Astrocyte of the spinal cord (primary cell): ENCODE measurements at regions not wholly inside any gene's neighbourhood (a gene's known extent, or its start where the extent isn't known, plus 50 kb on each side); places are given as distances from the start of the nearest gene placed in this dataset.
"Not testable (repeated sequence)": the region's sequence is repeated elsewhere in the genome, so short reads cannot be mapped to it uniquely, and the experiment has no call there.

ENCODE experiments used
- DNase-seq: peaks from one replicate; pipeline ENCODE4 v3.0.0; 2011; ENCODE audit warnings: low read depth, low spot score
- H3K4me3 ChIP-seq: 2 replicates; pipeline ENCODE4 v1.5.1; 2011; ENCODE audit warnings: low read depth, mild to moderate bottlenecking, low read length, moderate library complexity
- in situ Hi-C: cut with HindIII; loops from 2 replicates; pipeline ENCODE4 v1.10.0; 2017; ENCODE audit warnings: low sequenced_read_pairs
- TF ChIP-seq, protein P1 (sequence below): IDR thresholded peaks from 2 replicates; pipeline ENCODE4 v1.5.1; 2012; ENCODE audit warnings: low read depth, mild to moderate bottlenecking, low read length, inconsistent platforms

DNA sequence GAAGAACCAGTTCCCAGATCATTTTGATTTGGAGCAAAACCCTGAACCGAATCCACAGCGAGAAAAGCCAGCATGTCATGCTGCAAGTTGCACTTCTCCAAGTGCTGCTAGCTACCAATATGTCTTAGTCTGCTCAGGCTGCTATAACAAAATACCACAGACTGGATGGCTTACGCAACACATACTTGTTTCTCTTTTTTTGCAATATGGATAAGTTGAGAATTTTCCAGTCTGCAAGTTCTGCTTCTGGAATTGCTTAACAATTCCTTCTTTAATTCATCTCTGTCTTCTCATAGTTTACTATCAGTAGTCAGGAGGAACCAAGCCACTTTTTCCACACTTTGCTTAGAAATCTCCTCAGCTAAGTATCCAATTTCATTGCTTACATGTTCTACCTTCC is 105.9 kb upstream of the RBBP8 start:
- TF ChIP-seq, protein P1, sequence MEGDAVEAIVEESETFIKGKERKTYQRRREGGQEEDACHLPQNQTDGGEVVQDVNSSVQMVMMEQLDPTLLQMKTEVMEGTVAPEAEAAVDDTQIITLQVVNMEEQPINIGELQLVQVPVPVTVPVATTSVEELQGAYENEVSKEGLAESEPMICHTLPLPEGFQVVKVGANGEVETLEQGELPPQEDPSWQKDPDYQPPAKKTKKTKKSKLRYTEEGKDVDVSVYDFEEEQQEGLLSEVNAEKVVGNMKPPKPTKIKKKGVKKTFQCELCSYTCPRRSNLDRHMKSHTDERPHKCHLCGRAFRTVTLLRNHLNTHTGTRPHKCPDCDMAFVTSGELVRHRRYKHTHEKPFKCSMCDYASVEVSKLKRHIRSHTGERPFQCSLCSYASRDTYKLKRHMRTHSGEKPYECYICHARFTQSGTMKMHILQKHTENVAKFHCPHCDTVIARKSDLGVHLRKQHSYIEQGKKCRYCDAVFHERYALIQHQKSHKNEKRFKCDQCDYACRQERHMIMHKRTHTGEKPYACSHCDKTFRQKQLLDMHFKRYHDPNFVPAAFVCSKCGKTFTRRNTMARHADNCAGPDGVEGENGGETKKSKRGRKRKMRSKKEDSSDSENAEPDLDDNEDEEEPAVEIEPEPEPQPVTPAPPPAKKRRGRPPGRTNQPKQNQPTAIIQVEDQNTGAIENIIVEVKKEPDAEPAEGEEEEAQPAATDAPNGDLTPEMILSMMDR = no peak

DNA sequence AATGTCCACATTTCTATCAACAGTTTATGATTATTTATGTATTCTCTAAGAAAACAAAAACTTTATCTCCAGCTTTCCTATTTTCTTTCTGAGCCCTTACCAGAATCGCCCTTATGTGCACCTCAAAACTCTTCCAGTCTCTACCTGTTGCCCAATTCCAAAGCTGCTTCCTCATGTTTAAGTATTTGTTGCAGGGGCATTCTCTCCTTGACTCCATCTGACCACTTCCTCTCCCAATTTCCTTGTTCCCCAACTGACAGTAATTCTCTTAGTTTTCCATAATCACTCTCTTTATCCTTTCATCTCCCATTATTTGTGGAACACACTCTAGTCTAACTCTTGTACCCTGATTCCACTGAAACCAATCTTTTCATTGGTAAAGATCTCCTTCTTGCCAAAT is 105.4 kb upstream of the RBBP8 start:
- no peak overlapping the region for H3K4me3 ChIP-seq
- in situ Hi-C loops = no loop called here
- DNase-seq = no peak
- TF ChIP-seq, protein P1 = no peak

More for the DNA sequence above, 105.9 kb upstream of the RBBP8 start:
- H3K4me3 ChIP-seq = no peak overlapping the region
- DNase-seq = no peak
- in situ Hi-C loops = no loop called here

DNA sequence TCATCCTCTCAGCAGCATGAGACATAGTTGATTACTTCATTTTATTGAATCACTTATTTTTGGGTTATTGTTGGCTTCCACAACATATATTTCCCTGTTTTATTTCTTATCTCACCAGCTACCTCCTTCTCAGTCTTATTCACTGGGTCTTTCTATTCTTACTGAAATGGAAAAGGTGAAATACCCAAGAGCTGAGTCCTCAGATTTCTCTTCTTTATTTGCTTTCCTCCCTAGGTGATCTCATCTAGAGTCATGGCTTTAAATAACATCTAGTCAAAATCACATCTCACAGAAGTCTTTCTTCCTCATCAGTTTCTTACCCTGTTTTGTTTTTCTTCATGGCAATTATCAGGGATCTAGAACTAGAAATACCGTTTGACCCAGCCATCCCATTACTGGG is 105.0 kb upstream of the RBBP8 start:
- no peak overlapping the region for H3K4me3 ChIP-seq
- TF ChIP-seq, protein P1 = no peak
- DNase-seq = peak; percentile 75
- in situ Hi-C loops = no loop called here

DNA sequence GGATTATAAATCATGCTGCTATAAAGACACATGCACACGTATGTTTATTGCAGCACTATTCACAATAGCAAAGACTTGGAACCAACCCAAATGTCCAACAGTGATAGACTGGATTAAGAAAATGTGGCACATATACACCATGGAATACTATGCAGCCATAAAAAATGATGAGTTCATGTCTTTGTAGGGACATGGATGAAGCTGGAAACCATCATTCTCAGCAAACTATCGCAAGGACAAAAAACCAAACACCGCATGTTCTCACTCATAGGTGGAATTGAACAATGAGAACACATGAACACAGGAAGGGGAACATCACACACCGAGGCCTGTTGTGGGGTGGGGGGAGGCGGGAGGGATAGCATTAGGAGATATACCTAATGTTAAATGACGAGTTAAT is 104.5 kb upstream of the RBBP8 start:
- DNase-seq, H3K4me3 ChIP-seq, in situ Hi-C loops: not testable (repeated sequence)

DNA sequence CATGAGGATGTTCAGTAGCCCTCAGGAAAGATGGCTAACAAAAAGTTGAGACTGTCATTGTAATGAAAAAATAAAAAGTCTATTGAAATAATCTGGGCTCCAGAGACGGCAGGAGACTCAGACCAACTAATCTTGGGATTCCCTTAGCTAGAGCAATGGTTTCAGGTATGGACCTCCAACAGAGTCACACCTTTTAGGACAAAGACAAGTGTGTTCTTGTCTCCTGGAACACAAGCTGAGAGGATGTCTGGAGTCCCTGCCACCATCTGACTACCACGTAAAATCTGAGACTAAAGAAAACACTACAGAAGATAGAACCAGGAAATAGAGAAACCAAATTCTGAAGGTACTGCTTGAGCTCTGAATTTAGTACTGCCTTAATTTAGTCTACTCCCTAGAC is 103.3 kb upstream of the RBBP8 start:
- TF ChIP-seq, protein P1 = no peak
- no peak overlapping the region for H3K4me3 ChIP-seq
- in situ Hi-C loops = no loop called here
- DNase-seq = no peak

DNA sequence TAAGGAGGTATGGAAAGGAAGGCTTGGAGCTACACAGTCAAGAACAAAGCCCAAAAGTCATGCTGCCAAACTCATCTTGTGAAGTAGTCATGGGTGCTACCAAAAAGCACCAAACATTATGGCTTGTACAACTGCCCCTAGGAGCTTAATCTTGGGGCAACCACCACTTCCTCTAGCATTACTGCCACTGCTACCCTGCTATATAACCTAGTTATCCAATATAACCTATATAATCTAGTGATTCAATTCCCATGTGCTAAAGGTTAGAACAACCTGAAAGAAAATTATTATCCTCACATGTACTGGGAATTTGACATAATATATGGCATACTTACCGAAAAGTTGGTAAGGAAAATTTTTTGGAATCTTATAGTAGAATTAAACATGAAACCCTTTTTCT is 102.6 kb upstream of the RBBP8 start:
- TF ChIP-seq, protein P1 = no peak
- in situ Hi-C loops = no loop called here
- no peak for DNase-seq
- H3K4me3 ChIP-seq = no peak overlapping the region

DNA sequence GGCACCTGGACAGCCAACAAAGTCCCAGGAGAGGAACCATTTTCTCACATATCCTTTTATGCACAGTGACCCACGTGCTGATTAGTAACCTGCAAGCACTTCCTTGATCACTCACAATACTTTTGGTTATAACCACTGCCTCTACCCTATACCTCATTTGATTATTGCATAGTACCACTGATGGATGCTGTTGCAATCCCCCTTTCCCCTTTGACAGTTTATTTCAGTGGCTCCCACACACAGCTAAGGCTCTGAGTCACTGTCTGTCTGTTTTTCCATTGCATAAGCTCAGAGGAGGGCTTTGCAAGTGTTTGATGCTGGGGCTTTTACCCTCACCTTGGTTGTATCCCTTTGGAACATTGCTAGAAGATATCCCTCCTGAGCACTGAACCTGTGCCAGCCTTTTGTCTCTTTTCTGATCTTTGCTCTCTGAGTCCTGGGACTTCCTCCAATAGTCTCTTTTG is 101.7 kb upstream of the RBBP8 start:
- in situ Hi-C loops = no loop called here
- TF ChIP-seq, protein P1 = no peak

More for the DNA sequence above, 101.7 kb upstream of the RBBP8 start:
- no peak overlapping the region for H3K4me3 ChIP-seq
- peak; percentile 78 for DNase-seq
